Small intestine (tissue), 7 donors: ENCODE measurements at regions not wholly inside any gene's neighbourhood (a gene's known extent, or its start where the extent isn't known, plus 50 kb on each side); places are given as distances from the start of the nearest gene placed in this dataset.
"Not testable (repeated sequence)": the region's sequence is repeated elsewhere in the genome, so short reads cannot be mapped to it uniquely, and the experiment has no call there.

ENCODE experiments used
- DNase-seq, 2 donors: peaks; one replicate each; pipeline versions ENCODE4 v3.0.0 to v3.0.0-alpha.2; 2013
- FAIRE-seq: peaks from 2 replicates; lab custom pipeline; 2012; peaks lifted over from hg19 to GRCh38; lab: Jason Lieb, UNC
- H3K27ac ChIP-seq, 3 donors: one replicate each; pipeline ENCODE4 v1.5.1; 2013; ENCODE audit warnings: low read length in 2 of 3, mild to moderate bottlenecking in 2 of 3, control low read depth in 1 of 3, inconsistent platforms in 1 of 3, low read depth in 1 of 3, moderate library complexity in 1 of 3
- H3K27me3 ChIP-seq, 3 donors: one replicate each; pipeline ENCODE4 v1.6.1; 2013; ENCODE audit warnings: low read length in 3 of 3, inconsistent platforms in 1 of 3; ENCODE audit not compliant: control insufficient read depth in 3 of 3, insufficient read depth in 3 of 3
- H3K36me3 ChIP-seq, 3 donors: one replicate each; pipeline ENCODE4 v1.6.1; 2013; ENCODE audit warnings: low read length in 3 of 3, inconsistent platforms in 1 of 3, low read depth in 1 of 3, mild to moderate bottlenecking in 1 of 3, moderate library complexity in 1 of 3; ENCODE audit not compliant: control insufficient read depth in 3 of 3, insufficient read depth in 2 of 3
- H3K4me1 ChIP-seq, 3 donors: one replicate each; pipeline ENCODE4 v1.6.1; 2013; ENCODE audit warnings: low read length in 2 of 3, inconsistent platforms in 1 of 3, low read depth in 1 of 3, mild to moderate bottlenecking in 1 of 3, moderate library complexity in 1 of 3; ENCODE audit not compliant: control insufficient read depth in 3 of 3, insufficient read depth in 2 of 3
- H3K4me3 ChIP-seq, 3 donors: one replicate each; pipeline ENCODE4 v1.5.1; 2013; ENCODE audit warnings: low read length in 3 of 3, control low read depth in 1 of 3, inconsistent platforms in 1 of 3, low read depth in 1 of 3, mild to moderate bottlenecking in 1 of 3, moderate library complexity in 1 of 3
- H3K9me3 ChIP-seq, 2 donors: one replicate each; pipeline ENCODE4 v1.6.1; 2013; ENCODE audit warnings: low read depth in 1 of 2, low read length in 1 of 2; ENCODE audit not compliant: control insufficient read depth in 2 of 2, insufficient read depth in 1 of 2
- WGBS, 3 donors: extraction: QIAGEN DNeasy Blood & Tissue Kit; methylation state at CpG; one replicate each; pipeline ENCODE4 v1.1.7; 2013; 5-methylcytosine and 5-hydroxymethylcytosine counted together
- donor health status: healthy with polysubstance abuse.
- donor health status: control.
- donor health status: control.
- donor health status: Bipolar disorder and iron deficiency.
- donor health status: healthy.

- Histone ChIP-seq H3K4me1 (no peaks in the 10 kb centered on the region), H3K27ac (no peak overlapping the region), H3K36me3 (no peaks in the 10 kb centered on the region), H3K27me3 (no peaks in the 10 kb centered on the region), H3K9me3 (no peaks in the 10 kb centered on the region), H3K4me3 (no peak overlapping the region)
- 55 to 77% (median 57%) methylated on average over 1 of the region's 1 CpG for WGBS, 3 donors
- no peak for FAIRE-seq
- DNase-seq = no peak
Observed at GRCh38 chr3:99319450-99319849, 318.9 kb upstream of the COL8A1 start.

GRCh38 chr3:99317201-99317600 lies 321.2 kb upstream of the COL8A1 start:
- no peaks in the 10 kb centered on the region for H3K9me3 ChIP-seq
- H3K27ac ChIP-seq = no peak overlapping the region
- 48 to 54% (median 51%) methylated on average over 2 of the region's 2 CpGs for WGBS, 3 donors
- H3K4me1 ChIP-seq = no peaks in the 10 kb centered on the region
- DNase-seq (no peak), FAIRE-seq (no peak)
- no peaks in the 10 kb centered on the region for H3K36me3 ChIP-seq
- H3K4me3 ChIP-seq = no peak overlapping the region
- no peaks in the 10 kb centered on the region for H3K27me3 ChIP-seq

- no peaks in the 10 kb centered on the region for H3K9me3 ChIP-seq
- no peak overlapping the region for H3K4me3 ChIP-seq
- no peaks in the 10 kb centered on the region for H3K4me1 ChIP-seq
- H3K36me3 ChIP-seq = no peaks in the 10 kb centered on the region
- FAIRE-seq (no peak), DNase-seq (no peak)
- 57 to 70% (median 60%) methylated on average over 3 of the region's 3 CpGs for WGBS, 3 donors
- H3K27me3 ChIP-seq = no peaks in the 10 kb centered on the region
- no peak overlapping the region for H3K27ac ChIP-seq
Observed at GRCh38 chr3:99315896-99316295, 322.5 kb upstream of the COL8A1 start.

- no peak for DNase-seq
- FAIRE-seq = no peak
- H3K36me3 ChIP-seq = no peaks in the 10 kb centered on the region
Observed at GRCh38 chr3:99313485-99313884, 324.9 kb upstream of the COL8A1 start.

GRCh38 chr3:99298661-99299060 lies 339.7 kb upstream of the COL8A1 start:
- FAIRE-seq (no peak), DNase-seq (no peak)
- H3K9me3 ChIP-seq = no peaks in the 10 kb centered on the region

More at GRCh38 chr3:99313485-99313884, 324.9 kb upstream of the COL8A1 start:
- Histone ChIP-seq H3K9me3 (no peaks in the 10 kb centered on the region), H3K4me1 (no peaks in the 10 kb centered on the region), H3K27me3 (no peaks in the 10 kb centered on the region), H3K27ac (no peak overlapping the region), H3K4me3 (no peak overlapping the region)

GRCh38 chr3:99295836-99296235 lies 342.6 kb upstream of the COL8A1 start:
- FAIRE-seq (no peak), DNase-seq (no peak)
- no peak overlapping the region for H3K27ac ChIP-seq
- H3K4me1 ChIP-seq = no peaks in the 10 kb centered on the region
- no peak overlapping the region for H3K4me3 ChIP-seq
- H3K27me3 ChIP-seq = no peaks in the 10 kb centered on the region
- H3K9me3 ChIP-seq = no peaks in the 10 kb centered on the region
- 67 to 83% (median 70%) methylated on average over 1 of the region's 1 CpG for WGBS, 3 donors
- no peaks in the 10 kb centered on the region for H3K36me3 ChIP-seq

More at GRCh38 chr3:99298661-99299060, 339.7 kb upstream of the COL8A1 start:
- H3K27me3 ChIP-seq = no peaks in the 10 kb centered on the region
- H3K4me3 ChIP-seq = no peak overlapping the region
- 88 to 95% (median 92%) methylated on average over 1 of the region's 1 CpG for WGBS, 3 donors
- H3K36me3 ChIP-seq = no peaks in the 10 kb centered on the region
- no peaks in the 10 kb centered on the region for H3K4me1 ChIP-seq
- H3K27ac ChIP-seq = no peak overlapping the region

GRCh38 chr3:99294092-99294491 lies 344.3 kb upstream of the COL8A1 start:
- H3K4me1 ChIP-seq, H3K4me3 ChIP-seq, H3K27me3 ChIP-seq, H3K27ac ChIP-seq, DNase-seq, H3K36me3 ChIP-seq, FAIRE-seq, H3K9me3 ChIP-seq: not testable (repeated sequence)
- 12 to 18% (median 16%) methylated on average over 6 to 8 of the region's 8 CpGs for WGBS, 3 donors

GRCh38 chr3:99287876-99288275 lies 350.5 kb upstream of the COL8A1 start:
- DNase-seq (no peak), FAIRE-seq (no peak)
- Histone ChIP-seq H3K27ac (no peak overlapping the region), H3K4me3 (no peak overlapping the region), H3K36me3 (no peaks in the 10 kb centered on the region), H3K4me1 (no peaks in the 10 kb centered on the region), H3K9me3 (peaks cover 0 to 2% of the 10 kb centered on the region in 2 donors), H3K27me3 (no peaks in the 10 kb centered on the region)
- 45 to 62% (median 54%) methylated on average over 2 of the region's 2 CpGs for WGBS, 3 donors

GRCh38 chr3:99286266-99286845 lies 352.0 kb upstream of the COL8A1 start:
- H3K4me1 ChIP-seq = no peaks in the 10 kb centered on the region
- FAIRE-seq (no peak), DNase-seq (no peak)
- H3K27me3 ChIP-seq = no peaks in the 10 kb centered on the region
- H3K36me3 ChIP-seq = no peaks in the 10 kb centered on the region
- H3K9me3 ChIP-seq = peaks cover 0 to 2% of the 10 kb centered on the region in 2 donors
- no peak overlapping the region for H3K4me3 ChIP-seq
- H3K27ac ChIP-seq = no peak overlapping the region
